ENCODE measurements at regions not wholly inside any gene's neighbourhood (a gene's known extent, or its start where the extent isn't known, plus 50 kb on each side); places are given as distances from the start of the nearest gene placed in this dataset.

- Histone ChIP-seq H3K4me3 (no peak overlapping the region), H3K27ac (no peak overlapping the region)
These were observed 609.1 kb upstream of the ANKRD30A start for GRCh38 chr10:36516281-36516680.

- no peak overlapping the region for H3K27ac ChIP-seq
- no peak overlapping the region for H3K4me3 ChIP-seq
These were observed 610.1 kb upstream of the ANKRD30A start for GRCh38 chr10:36515319-36515718.

- H3K4me3 ChIP-seq = no peak overlapping the region
- H3K27ac ChIP-seq = no peak overlapping the region
These were observed 617.7 kb upstream of the ANKRD30A start for GRCh38 chr10:36507715-36508114.

GRCh38 chr10:36506697-36507496 is 618.5 kb upstream of the ANKRD30A start:
- Histone ChIP-seq H3K4me3 (no peak overlapping the region), H3K27ac (no peak overlapping the region)

DNA sequence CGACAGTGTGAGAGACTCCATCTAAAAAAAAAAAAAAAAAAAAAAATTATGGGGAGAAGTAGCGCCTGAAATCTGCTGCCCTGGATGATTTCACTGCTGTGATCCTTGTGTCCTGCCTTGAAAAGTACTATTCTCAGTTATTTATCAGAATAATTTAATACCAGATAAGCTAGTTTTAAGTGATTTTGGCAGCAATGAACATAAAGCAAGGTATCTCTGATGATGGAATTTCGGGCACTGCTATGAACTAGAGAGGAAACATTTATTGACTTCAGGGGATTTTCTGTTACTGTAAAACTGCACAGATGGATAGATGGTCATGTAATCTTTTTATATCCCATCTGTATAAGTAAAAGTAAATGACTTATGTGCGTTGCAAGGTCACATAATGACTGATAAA is 619.1 kb upstream of the ANKRD30A start:
- no peak overlapping the region for H3K27ac ChIP-seq
- H3K4me3 ChIP-seq = no peak overlapping the region

- Histone ChIP-seq H3K4me3 (no peak overlapping the region), H3K27ac (no peak overlapping the region)
These were observed 620.6 kb upstream of the ANKRD30A start for GRCh38 chr10:36504758-36505157.

- no peak overlapping the region for H3K27ac ChIP-seq
- H3K4me3 ChIP-seq = no peak overlapping the region
These were observed 625.1 kb upstream of the ANKRD30A start for GRCh38 chr10:36500266-36500665.

DNA sequence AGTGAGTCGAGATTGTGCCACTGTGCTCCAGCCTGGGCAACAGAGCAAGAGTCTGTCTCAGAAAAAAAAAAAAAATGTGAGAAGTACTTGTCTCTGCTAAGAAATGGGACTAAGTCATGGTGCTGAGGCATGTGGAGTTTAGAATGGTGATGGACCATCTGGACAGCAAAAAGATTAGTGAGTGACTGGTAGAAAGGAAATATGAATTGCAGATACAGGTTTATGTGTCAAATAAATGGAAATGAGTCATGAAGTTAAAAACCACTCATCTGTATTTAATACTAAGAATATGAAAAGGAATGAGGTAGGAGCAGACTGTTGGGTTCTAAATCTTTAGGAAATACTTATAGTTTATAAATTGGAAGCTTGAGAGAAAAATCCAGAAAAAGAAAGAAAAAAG is 625.7 kb upstream of the ANKRD30A start:
- H3K4me3 ChIP-seq = no peak overlapping the region
- no peak overlapping the region for H3K27ac ChIP-seq

- H3K27ac ChIP-seq = no peak overlapping the region
- no peak overlapping the region for H3K4me3 ChIP-seq
These were observed 628.6 kb upstream of the ANKRD30A start for GRCh38 chr10:36496758-36497157.

- Histone ChIP-seq H3K4me3 (no peak overlapping the region), H3K27ac (peak overlapping the region in 1 of 21 experiments; percentile 45)
These were observed 631.0 kb upstream of the ANKRD30A start for GRCh38 chr10:36494371-36494770.

DNA sequence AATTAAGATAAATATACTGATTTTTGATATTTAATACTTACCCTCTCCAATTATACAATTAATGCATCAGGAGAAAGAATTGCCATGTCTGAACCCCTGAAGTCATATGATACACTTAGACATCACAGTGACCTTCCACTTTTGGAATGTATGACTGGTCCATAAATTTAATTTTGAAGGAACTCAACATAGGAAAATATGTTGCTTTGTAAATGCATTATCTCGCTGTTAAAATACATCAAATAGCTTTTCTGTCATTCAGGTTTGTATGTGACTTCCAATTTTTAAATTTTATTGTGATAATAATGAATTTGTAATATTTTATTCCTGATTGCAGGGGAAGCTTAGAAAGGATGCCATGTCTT is 631.9 kb upstream of the ANKRD30A start:
- Histone ChIP-seq H3K27ac (peak overlapping the region in 1 of 21 experiments; percentile 22), H3K4me3 (no peak overlapping the region)

DNA sequence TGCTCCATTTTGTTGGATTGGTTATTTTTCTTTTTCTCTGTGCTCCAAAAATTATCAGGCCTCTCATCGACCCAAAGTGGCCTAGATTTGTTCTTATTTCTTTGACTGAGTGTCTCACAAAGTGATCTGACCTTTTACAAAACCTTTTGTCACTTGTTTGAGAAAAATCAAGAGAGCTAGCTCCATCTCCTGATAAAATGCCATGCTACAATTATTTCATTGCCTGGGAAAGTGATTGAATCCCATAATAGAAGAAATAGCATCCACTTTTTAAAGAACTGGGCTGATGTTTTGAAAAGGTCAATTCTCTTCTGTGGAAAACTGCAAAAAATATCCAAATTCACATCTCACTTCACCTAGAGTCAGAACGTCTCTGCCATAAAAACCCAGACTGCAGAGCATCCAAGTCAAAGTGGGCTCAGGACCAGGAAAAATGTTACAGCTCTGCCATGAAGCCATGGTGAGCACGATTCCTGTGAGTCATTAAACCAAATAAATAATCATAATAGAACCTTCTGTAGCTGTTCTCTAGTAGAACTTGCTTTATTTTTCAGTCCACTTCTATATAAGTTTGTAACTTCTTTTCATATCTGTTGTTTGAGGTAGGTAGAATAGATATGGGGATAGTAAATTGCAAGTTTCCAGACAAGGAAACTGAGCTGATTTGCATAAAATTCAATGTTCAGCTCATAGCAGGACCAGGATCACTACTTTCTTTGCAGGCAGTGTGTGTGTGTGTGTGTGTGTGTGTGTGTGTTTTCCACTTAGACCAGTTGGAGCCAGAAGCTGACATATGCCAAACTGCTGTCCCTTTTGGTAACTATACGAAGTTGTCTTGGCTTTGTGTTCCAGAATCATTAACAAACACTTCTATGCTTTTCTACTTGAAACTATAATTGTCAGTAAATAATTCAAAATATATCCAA is 632.5 kb upstream of the ANKRD30A start:
- no peak overlapping the region for H3K4me3 ChIP-seq
- no peak overlapping the region for H3K27ac ChIP-seq

GRCh38 chr10:36491926-36492325 is 633.5 kb upstream of the ANKRD30A start:
- no peak overlapping the region for H3K27ac ChIP-seq
- no peak overlapping the region for H3K4me3 ChIP-seq

DNA sequence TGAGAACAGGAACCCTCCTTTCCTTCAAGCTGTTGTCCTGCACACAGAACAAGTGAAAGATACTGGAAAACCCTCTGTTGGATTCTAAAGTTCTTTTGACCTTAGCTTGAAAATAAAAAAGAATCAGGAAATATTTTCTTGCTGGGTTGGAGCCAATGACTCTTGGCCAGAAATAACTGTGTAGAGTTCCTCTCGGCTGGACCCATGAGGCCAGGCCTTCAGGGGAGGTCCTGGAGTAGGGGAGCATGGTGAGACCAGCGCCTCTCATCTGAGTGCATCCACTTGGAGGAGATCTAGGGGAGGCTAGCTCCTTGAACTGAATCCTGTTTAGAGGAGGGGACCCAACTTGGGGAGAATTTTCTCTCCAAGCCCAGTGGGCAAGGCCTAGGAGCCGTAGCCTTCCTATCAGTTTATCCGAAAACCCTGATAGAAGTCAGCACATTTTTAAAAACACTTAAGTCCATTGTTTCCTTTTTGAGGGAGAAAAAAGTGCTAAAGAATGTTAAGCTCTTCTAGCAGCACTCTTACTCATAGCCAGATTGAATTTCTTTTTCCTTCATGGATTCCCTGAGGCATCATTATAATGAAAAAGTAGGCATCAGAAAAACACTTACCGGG is 635.7 kb upstream of the ANKRD30A start:
- peak overlapping the region in 2 of 21 experiments; percentile 13 to 28 for H3K27ac ChIP-seq
- H3K4me3 ChIP-seq = no peak overlapping the region

DNA sequence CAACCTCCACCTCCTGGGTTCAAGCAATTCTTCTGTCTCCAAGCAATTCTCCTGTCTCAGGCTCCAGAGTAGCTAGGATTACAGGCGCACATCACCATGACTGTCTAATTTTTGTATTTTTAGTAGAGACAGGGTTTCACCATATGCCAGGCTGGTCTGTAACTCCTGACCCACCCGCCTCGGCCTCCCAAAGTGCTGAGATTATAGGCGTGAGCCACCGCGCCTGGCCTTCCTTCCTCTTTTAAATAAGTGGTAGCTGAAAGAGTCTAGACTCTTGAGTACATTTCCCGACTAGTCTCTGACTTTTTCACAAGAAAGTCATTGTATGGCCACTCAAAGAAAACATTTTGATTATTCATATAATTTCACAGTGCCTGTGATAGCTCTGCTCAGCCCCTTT is 636.2 kb upstream of the ANKRD30A start:
- no peak overlapping the region for H3K27ac ChIP-seq
- no peak overlapping the region for H3K4me3 ChIP-seq

- H3K4me3 ChIP-seq = no peak overlapping the region
- no peak overlapping the region for H3K27ac ChIP-seq
These were observed 636.8 kb upstream of the ANKRD30A start for GRCh38 chr10:36488579-36488978.

DNA sequence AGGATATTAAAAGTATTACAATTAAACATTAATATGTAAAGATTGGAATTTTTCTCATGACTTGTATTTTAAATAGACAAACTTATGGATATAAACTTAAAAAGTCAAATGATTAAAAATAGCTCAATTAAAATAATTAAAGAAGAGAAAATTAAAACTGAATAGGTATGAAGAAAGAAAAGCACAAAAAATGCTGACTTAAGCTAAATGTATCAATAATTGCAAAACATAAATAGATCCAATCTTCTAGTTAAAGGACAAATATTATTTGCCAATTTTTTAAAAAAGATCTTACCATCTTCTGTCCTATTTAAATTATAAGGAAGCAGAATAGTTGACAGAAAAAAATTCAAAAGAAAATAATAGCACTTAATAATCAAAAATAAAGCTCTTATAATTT is 646.3 kb upstream of the ANKRD30A start:
- Histone ChIP-seq H3K27ac (no peak overlapping the region), H3K4me3 (no peak overlapping the region)

- no peak overlapping the region for H3K27ac ChIP-seq
- no peak overlapping the region for H3K4me3 ChIP-seq
These were observed 649.0 kb upstream of the ANKRD30A start for GRCh38 chr10:36476399-36476798.

- no peak overlapping the region for H3K4me3 ChIP-seq
- no peak overlapping the region for H3K27ac ChIP-seq
These were observed 649.7 kb upstream of the ANKRD30A start for GRCh38 chr10:36475746-36476145.

GRCh38 chr10:36474456-36474855 is 650.9 kb upstream of the ANKRD30A start:
- H3K4me3 ChIP-seq = no peak overlapping the region
- no peak overlapping the region for H3K27ac ChIP-seq

DNA sequence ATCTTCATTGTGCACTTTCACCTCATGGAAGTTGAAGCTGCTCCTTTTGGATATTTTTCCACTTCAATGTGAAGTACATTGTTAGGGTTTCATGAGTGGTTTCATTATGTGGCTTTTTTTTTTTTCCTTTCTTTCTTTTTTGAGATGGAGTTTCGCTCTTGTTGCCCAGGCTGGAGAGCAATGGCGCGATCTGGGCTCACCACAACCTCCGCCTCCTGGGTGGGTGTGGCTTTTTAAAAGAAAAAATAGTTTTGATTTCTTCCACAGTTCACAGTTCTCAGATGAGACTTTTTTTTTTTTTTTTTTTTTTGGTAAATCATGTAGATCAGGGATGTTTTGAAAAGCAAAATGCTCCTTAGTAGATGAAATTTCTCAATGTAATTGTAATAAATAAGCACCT is 652.3 kb upstream of the ANKRD30A start:
- H3K4me3 ChIP-seq = no peak overlapping the region
- H3K27ac ChIP-seq = no peak overlapping the region

Data from skin epidermis (tissue), 12 donors.